GM12864 (cell line): ENCODE measurements at regions not wholly inside any gene's neighbourhood (a gene's known extent, or its start where the extent isn't known, plus 50 kb on each side); places are given as distances from the start of the nearest gene placed in this dataset.

Experiments used
- DNase-seq: peaks from one replicate; pipeline ENCODE4 v3.0.0-alpha.2; 2011; ENCODE audit warnings: low read depth
- H3K4me3 ChIP-seq: 2 replicates; pipeline ENCODE4 v1.5.1; 2011; ENCODE audit warnings: mild to moderate bottlenecking, low read depth, low read length, control low read depth
- CTCF ChIP-seq: IDR thresholded peaks from 2 replicates; pipeline ENCODE4 v1.5.1; 2011; ENCODE audit warnings: low read depth, mild to moderate bottlenecking, moderate library complexity, low read length, control low read depth, inconsistent platforms; ENCODE audit errors: missing control alignments

DNA sequence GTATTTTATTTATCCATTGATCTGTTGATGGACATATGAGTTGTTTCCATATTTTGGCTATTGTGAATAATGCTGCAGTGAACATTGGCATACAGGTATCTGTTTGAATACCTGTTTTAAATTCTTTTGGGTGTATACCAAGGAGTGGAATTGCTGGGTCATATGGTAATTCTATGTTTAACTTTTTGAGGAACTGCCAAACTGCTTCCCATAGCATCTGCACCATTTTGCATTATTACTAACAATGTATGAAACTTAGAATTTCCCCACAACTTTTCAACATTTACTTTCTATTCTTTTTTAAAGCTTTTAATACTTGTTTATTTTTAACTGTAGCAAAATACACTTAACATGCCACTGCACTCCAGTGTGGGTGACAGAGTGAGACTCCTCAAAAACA is 57.0 kb upstream of the MSN start:
- DNase-seq: no peak
- no peak overlapping the region for H3K4me3 ChIP-seq
- TF ChIP-seq CTCF: no peak

- H3K4me3 ChIP-seq: no peak overlapping the region
- DNase-seq: no peak
- no peak for TF ChIP-seq CTCF
Measured at GRCh38 chrX:65610040-65610439, 57.4 kb upstream of the MSN start.

- no peak for TF ChIP-seq CTCF
- DNase-seq: no peak
- H3K4me3 ChIP-seq: no peak overlapping the region
Measured at GRCh38 chrX:65609237-65609636, 58.2 kb upstream of the MSN start.

GRCh38 chrX:65608026-65608425 is 59.4 kb upstream of the MSN start:
- H3K4me3 ChIP-seq: no peak overlapping the region
- DNase-seq: no peak
- TF ChIP-seq CTCF: no peak

- H3K4me3 ChIP-seq: no peak overlapping the region
- DNase-seq: no peak
- TF ChIP-seq CTCF: no peak
Measured at GRCh38 chrX:65607070-65607742, 60.2 kb upstream of the MSN start.

GRCh38 chrX:65602221-65602560 is 65.3 kb upstream of the MSN start:
- no peak overlapping the region for H3K4me3 ChIP-seq
- DNase-seq: no peak
- TF ChIP-seq CTCF: no peak

GRCh38 chrX:65601530-65602220 is 65.8 kb upstream of the MSN start:
- DNase-seq: no peak
- H3K4me3 ChIP-seq: no peak overlapping the region
- TF ChIP-seq CTCF: no peak
